ENCODE measurements at regions not wholly inside any gene's neighbourhood (a gene's known extent, or its start where the extent isn't known, plus 50 kb on each side); places are given as distances from the start of the nearest gene placed in this dataset.

GRCh38 chr2:224261326-224261725 lies 140.6 kb downstream of the FAM124B start:
- TF ChIP-seq CTCF (IDR thresholded peaks at IDR 0.05; ENCODE audit: insufficient read depth, low read depth, low read length) (no peak), EZH2 (IDR thresholded peaks at IDR 0.05; ENCODE audit: insufficient read depth, low read length) (no peak)

All from astrocyte (in vitro differentiated cells and primary cell).